ENCODE measurements at regions not wholly inside any gene's neighbourhood (a gene's known extent, or its start where the extent isn't known, plus 50 kb on each side); places are given as distances from the start of the nearest gene placed in this dataset.

DNA sequence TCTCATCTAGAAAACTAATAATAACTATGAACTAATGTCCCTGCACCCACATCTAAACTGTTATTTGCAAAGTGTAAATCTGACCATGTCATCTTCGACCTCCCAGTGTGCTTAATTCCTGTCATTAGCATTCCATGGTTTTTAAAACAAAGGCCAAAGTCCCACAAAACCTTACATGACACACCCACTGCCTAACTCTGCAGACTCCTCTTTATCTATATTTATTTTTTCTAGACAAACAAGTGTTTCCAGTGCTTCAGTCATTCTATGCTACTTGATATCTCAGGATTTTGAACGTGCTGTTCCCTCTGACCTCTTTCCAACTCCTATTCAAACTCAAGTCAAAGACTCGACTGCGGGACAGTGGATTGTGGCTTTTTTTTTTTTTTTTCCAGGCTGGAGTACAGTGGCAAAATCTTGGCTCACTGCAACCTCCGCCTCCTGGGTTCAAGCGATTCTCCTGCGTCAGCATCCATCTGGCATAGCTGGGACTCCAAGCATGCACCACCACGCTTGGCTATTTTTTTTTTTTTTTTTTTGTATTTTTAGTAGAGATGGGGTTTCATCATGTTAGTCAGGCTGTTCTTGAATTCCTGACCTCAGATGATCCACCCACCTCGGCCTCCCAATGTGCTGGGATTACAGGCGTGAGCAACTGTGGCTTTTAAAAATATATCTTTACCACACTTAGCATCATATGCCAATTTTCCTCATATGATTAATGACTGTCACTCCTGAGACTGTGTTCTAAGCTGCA, 1511.0 kb downstream of the ARAP2 start:
- H3K27me3 ChIP-seq (ENCODE audit: insufficient read depth, low read length) = no peaks in the 10 kb centered on the region
- H3K79me2 ChIP-seq (ENCODE audit: insufficient read depth, low read length) = no peaks in the 10 kb centered on the region
- H3K27ac ChIP-seq (ENCODE audit: low read depth, low read length, poor library complexity, severe bottlenecking) = no peak overlapping the region
- H3K9ac ChIP-seq (ENCODE audit: low read length) = no peak overlapping the region
- no peaks in the 10 kb centered on the region for H3F3A ChIP-seq (ENCODE audit: insufficient read depth, low read length)
- no peaks in the 10 kb centered on the region for H3K36me3 ChIP-seq (ENCODE audit: insufficient read depth, low read length)
- TF ChIP-seq EZH2 (IDR thresholded peaks at IDR 0.05; ENCODE audit: borderline replicate concordance, low read length) = no peak
- no peak overlapping the region for H3K4me2 ChIP-seq (ENCODE audit: low read length)
- no peaks in the 10 kb centered on the region for H3K9me3 ChIP-seq (ENCODE audit: low read length)
- H3K4me3 ChIP-seq (ENCODE audit: low read depth, low read length, poor library complexity, severe bottlenecking) = no peak overlapping the region
- no peak overlapping the region for H2AFZ ChIP-seq (ENCODE audit: low read length)
- no peaks in the 10 kb centered on the region for H3K9me2 ChIP-seq (ENCODE audit: low read depth, low read length)
- no peaks in the 10 kb centered on the region for H4K20me1 ChIP-seq (ENCODE audit: insufficient read depth, low read length)
- no peaks in the 10 kb centered on the region for H3K4me1 ChIP-seq (ENCODE audit: insufficient read depth, low read length, severe bottlenecking)

DNA sequence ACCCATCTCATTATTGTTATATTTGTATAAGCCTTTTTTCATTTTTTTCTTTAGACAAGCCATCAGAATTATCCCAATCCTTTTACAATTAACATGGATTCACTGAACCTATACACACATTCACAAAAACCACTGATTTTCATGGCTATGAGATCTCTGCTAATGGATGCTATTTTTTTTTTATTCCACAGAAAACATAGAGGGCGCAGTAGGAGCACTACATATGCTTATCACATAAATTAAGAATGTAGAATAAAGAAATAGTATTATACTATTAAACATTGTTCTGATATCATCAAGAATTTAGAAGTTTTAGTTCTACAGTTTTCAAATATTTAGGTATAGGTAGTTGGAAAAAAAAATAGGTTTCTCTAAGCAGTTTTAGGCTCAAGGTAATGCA, 1477.4 kb downstream of the ARAP2 start:
- Histone ChIP-seq H3F3A (ENCODE audit: insufficient read depth, low read length) (no peaks in the 10 kb centered on the region), H4K20me1 (ENCODE audit: insufficient read depth, low read length) (no peaks in the 10 kb centered on the region), H3K4me3 (ENCODE audit: low read depth, low read length, poor library complexity, severe bottlenecking) (no peak overlapping the region), H3K4me2 (ENCODE audit: low read length) (no peak overlapping the region), H3K9ac (ENCODE audit: low read length) (no peak overlapping the region), H3K9me2 (ENCODE audit: low read depth, low read length) (no peaks in the 10 kb centered on the region), H3K27ac (ENCODE audit: low read depth, low read length, poor library complexity, severe bottlenecking) (no peak overlapping the region), H3K4me1 (ENCODE audit: insufficient read depth, low read length, severe bottlenecking) (no peaks in the 10 kb centered on the region), H3K9me3 (ENCODE audit: low read length) (no peaks in the 10 kb centered on the region), H3K36me3 (ENCODE audit: insufficient read depth, low read length) (no peaks in the 10 kb centered on the region), H2AFZ (ENCODE audit: low read length) (no peak overlapping the region), H3K27me3 (ENCODE audit: insufficient read depth, low read length) (no peaks in the 10 kb centered on the region), H3K79me2 (ENCODE audit: insufficient read depth, low read length) (no peaks in the 10 kb centered on the region)
- TF ChIP-seq EZH2 (IDR thresholded peaks at IDR 0.05; ENCODE audit: borderline replicate concordance, low read length) = no peak
- TF ChIP-seq, protein P1, sequence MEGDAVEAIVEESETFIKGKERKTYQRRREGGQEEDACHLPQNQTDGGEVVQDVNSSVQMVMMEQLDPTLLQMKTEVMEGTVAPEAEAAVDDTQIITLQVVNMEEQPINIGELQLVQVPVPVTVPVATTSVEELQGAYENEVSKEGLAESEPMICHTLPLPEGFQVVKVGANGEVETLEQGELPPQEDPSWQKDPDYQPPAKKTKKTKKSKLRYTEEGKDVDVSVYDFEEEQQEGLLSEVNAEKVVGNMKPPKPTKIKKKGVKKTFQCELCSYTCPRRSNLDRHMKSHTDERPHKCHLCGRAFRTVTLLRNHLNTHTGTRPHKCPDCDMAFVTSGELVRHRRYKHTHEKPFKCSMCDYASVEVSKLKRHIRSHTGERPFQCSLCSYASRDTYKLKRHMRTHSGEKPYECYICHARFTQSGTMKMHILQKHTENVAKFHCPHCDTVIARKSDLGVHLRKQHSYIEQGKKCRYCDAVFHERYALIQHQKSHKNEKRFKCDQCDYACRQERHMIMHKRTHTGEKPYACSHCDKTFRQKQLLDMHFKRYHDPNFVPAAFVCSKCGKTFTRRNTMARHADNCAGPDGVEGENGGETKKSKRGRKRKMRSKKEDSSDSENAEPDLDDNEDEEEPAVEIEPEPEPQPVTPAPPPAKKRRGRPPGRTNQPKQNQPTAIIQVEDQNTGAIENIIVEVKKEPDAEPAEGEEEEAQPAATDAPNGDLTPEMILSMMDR (IDR thresholded peaks at IDR 0.05; ENCODE audit: low read length) = peak; percentile 21; the same call in 1 of the 2 replicates

DNA sequence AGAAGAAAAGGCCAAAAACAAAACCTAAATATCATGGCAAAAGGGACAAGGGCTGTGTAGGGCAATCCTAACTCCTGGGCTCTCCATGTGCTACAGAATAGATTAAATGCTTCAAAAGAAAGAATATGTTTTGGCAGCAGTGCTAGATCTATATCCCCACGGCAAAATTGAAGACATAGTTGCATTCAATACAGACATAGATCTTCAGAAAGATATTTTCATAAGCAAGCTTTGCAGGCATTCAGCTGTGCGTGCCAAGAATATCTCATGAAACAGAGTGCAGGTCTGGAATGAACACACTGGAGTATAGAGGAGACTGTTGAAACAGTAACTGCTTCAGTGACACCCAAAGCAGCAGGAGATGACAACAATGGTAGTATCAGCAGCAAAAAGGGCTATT, 1476.9 kb downstream of the ARAP2 start:
- Histone ChIP-seq H3K9me3 (ENCODE audit: low read length) (no peaks in the 10 kb centered on the region), H3K9me2 (ENCODE audit: low read depth, low read length) (no peaks in the 10 kb centered on the region), H3K4me3 (ENCODE audit: low read depth, low read length, poor library complexity, severe bottlenecking) (no peak overlapping the region), H3K9ac (ENCODE audit: low read length) (no peak overlapping the region), H3K4me2 (ENCODE audit: low read length) (no peak overlapping the region), H3K27ac (ENCODE audit: low read depth, low read length, poor library complexity, severe bottlenecking) (no peak overlapping the region), H3F3A (ENCODE audit: insufficient read depth, low read length) (no peaks in the 10 kb centered on the region), H3K4me1 (ENCODE audit: insufficient read depth, low read length, severe bottlenecking) (no peaks in the 10 kb centered on the region), H2AFZ (ENCODE audit: low read length) (no peak overlapping the region), H3K27me3 (ENCODE audit: insufficient read depth, low read length) (no peaks in the 10 kb centered on the region), H4K20me1 (ENCODE audit: insufficient read depth, low read length) (no peaks in the 10 kb centered on the region), H3K79me2 (ENCODE audit: insufficient read depth, low read length) (no peaks in the 10 kb centered on the region), H3K36me3 (ENCODE audit: insufficient read depth, low read length) (no peaks in the 10 kb centered on the region)
- TF ChIP-seq EZH2 (IDR thresholded peaks at IDR 0.05; ENCODE audit: borderline replicate concordance, low read length) = no peak
- TF ChIP-seq, protein P1 (IDR thresholded peaks at IDR 0.05; ENCODE audit: low read length) = no peak

DNA sequence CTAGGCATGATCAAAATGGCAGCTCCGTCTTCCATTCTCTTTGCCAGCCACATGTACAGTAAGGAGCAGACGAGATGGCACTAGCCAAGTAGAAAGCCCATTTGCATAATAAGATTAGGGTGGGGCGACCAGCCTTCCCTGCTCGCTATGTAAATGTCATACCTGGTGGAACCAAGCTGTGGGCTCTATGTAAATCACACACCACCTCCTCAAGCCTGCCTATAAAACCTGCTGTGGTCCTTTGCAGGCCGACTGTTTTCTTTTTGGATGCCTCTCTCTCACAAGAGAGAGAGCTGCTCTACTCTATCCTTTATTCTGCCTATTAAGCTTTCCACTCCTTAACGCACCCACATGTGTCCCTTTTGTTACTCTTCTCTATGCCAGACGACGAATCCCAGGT, 1472.7 kb downstream of the ARAP2 start:
- Histone ChIP-seq H3K27me3 (ENCODE audit: insufficient read depth, low read length) (no peaks in the 10 kb centered on the region), H3K4me2 (ENCODE audit: low read length) (no peak overlapping the region), H3K4me1 (ENCODE audit: insufficient read depth, low read length, severe bottlenecking) (no peaks in the 10 kb centered on the region), H3K27ac (ENCODE audit: low read depth, low read length, poor library complexity, severe bottlenecking) (no peak overlapping the region), H3K4me3 (ENCODE audit: low read depth, low read length, poor library complexity, severe bottlenecking) (no peak overlapping the region), H3K9me3 (ENCODE audit: low read length) (no peaks in the 10 kb centered on the region), H3F3A (ENCODE audit: insufficient read depth, low read length) (no peaks in the 10 kb centered on the region), H3K9ac (ENCODE audit: low read length) (no peak overlapping the region), H4K20me1 (ENCODE audit: insufficient read depth, low read length) (no peaks in the 10 kb centered on the region), H3K9me2 (ENCODE audit: low read depth, low read length) (no peaks in the 10 kb centered on the region), H2AFZ (ENCODE audit: low read length) (no peak overlapping the region), H3K79me2 (ENCODE audit: insufficient read depth, low read length) (no peaks in the 10 kb centered on the region), H3K36me3 (ENCODE audit: insufficient read depth, low read length) (no peaks in the 10 kb centered on the region)
- no peak for TF ChIP-seq EZH2 (IDR thresholded peaks at IDR 0.05; ENCODE audit: borderline replicate concordance, low read length)
- TF ChIP-seq, protein P1 (IDR thresholded peaks at IDR 0.05; ENCODE audit: low read length) = no peak

All from OCI-LY1 (cell line).